SK-N-SH (cell line): ENCODE measurements at regions not wholly inside any gene's neighbourhood (a gene's known extent, or its start where the extent isn't known, plus 50 kb on each side); places are given as distances from the start of the nearest gene placed in this dataset.

ENCODE experiments used
- CTCF ChIA-PET: fragments of 300-600, 350-600 bp; formaldehyde crosslinking; extraction: SDS; loops from one replicate; lab custom pipeline; 2021; lab: Yijun Ruan, JAX
- POLR2A ChIA-PET: fragments of 350-600 bp; sonication (Branson Sonifier 250); formaldehyde crosslinking; extraction: SDS; loops from one replicate; lab custom pipeline; 2020; ENCODE audit warnings: antibody characterized with exemption, inconsistent platforms; lab: Yijun Ruan, JAX
- DNase-seq: peaks from one replicate; pipeline ENCODE4 v3.0.0; 2012
- H2AFZ ChIP-seq: fragments of 200-600 bp; sonication (generic); 2 replicates; pipeline ENCODE4 v1.8.1; 2016; ENCODE audit warnings: antibody characterized with exemption, mild to moderate bottlenecking, low read depth
- H3F3A ChIP-seq: fragments of 200-600 bp; sonication (generic); replicated peaks from 2 replicates; pipeline ENCODE3; 2016; ENCODE audit warnings: antibody characterized with exemption, mild to moderate bottlenecking; ENCODE audit not compliant: insufficient read depth
- H3K27ac ChIP-seq, 2 experiments: fragments of 200-500 bp in 1 of 2; fragments of 200-600 bp in 1 of 2; sonication (Bioruptor generic) in 1 of 2; sonication (generic), shearing (Covaris generic) in 1 of 2; 2 replicates each; pipeline versions ENCODE4 v1.5.1 to v1.6.1; 2014 to 2016; ENCODE audit warnings: low read depth in 2 of 2, inconsistent platforms in 1 of 2, low read length in 1 of 2, mild to moderate bottlenecking in 1 of 2, mixed read lengths in 1 of 2
- H3K27me3 ChIP-seq: fragments of 200-600 bp; sonication (generic), shearing (Covaris generic); 2 replicates; pipeline ENCODE4 v1.6.1; 2016; ENCODE audit warnings: mixed run types; ENCODE audit not compliant: insufficient read depth
- H3K36me3 ChIP-seq, 2 experiments: fragments of 200-500 bp in 1 of 2; fragments of 200-600 bp in 1 of 2; sonication (Bioruptor generic) in 1 of 2; sonication (generic) in 1 of 2; replicated peaks in 1 of 2; 2 replicates each; pipeline versions ENCODE3 to v1.5.1; 2014 to 2016; ENCODE audit warnings: low read length in 1 of 2, mild to moderate bottlenecking in 1 of 2; ENCODE audit not compliant: insufficient read depth in 2 of 2, control insufficient read depth in 1 of 2
- H3K4me1 ChIP-seq, 2 experiments: fragments of 200-500 bp in 1 of 2; fragments of 200-600 bp in 1 of 2; sonication (Bioruptor generic) in 1 of 2; sonication (generic), shearing (Covaris generic) in 1 of 2; 2 replicates each; pipeline versions ENCODE4 v1.5.1 to v1.6.1; 2014 to 2016; ENCODE audit warnings: low read depth in 1 of 2, low read length in 1 of 2, mixed run types in 1 of 2; ENCODE audit not compliant: insufficient read depth in 2 of 2, control insufficient read depth in 1 of 2
- H3K4me2 ChIP-seq: fragments of 200-600 bp; sonication (generic), shearing (Covaris generic); 2 replicates; pipeline ENCODE4 v1.6.1; 2017; ENCODE audit warnings: mixed run types
- H3K4me3 ChIP-seq, 2 experiments: fragments of 200-500 bp in 1 of 2; fragments of 200-600 bp in 1 of 2; sonication (Bioruptor generic) in 1 of 2; sonication (generic), shearing (Covaris generic) in 1 of 2; 2 replicates each; pipeline versions ENCODE4 v1.5.1 to v1.8.1; 2014 to 2016; ENCODE audit warnings: low read depth in 2 of 2, inconsistent platforms in 1 of 2, low read length in 1 of 2, mild to moderate bottlenecking in 1 of 2, mixed read lengths in 1 of 2, moderate library complexity in 1 of 2
- H3K79me2 ChIP-seq: fragments of 200-600 bp; sonication (generic); 2 replicates; pipeline ENCODE4 v1.8.1; 2017; ENCODE audit warnings: mild to moderate bottlenecking; ENCODE audit not compliant: insufficient read depth
- H3K9ac ChIP-seq: fragments of 200-600 bp; sonication (generic); 2 replicates; pipeline ENCODE4 v1.6.1; 2017; ENCODE audit warnings: mixed run types
- H3K9me2 ChIP-seq: fragments of 200-600 bp; sonication (generic); 2 replicates; pipeline ENCODE4 v1.6.1; 2017; ENCODE audit warnings: mixed run types
- H3K9me3 ChIP-seq: fragments of 200-600 bp; sonication (generic); 2 replicates; pipeline ENCODE4 v1.6.1; 2017; ENCODE audit warnings: mixed run types, mild to moderate bottlenecking, moderate library complexity
- H4K20me1 ChIP-seq: fragments of 200-600 bp; sonication (generic); 2 replicates; pipeline ENCODE4 v1.6.1; 2017; ENCODE audit warnings: mild to moderate bottlenecking, mixed run types; ENCODE audit not compliant: insufficient read depth
- CHD2 ChIP-seq: fragments of 150-350 bp; IDR thresholded peaks from 2 replicates; pipeline ENCODE4 v1.6.1; 2018; ENCODE audit warnings: low read length; ENCODE audit not compliant: partially characterized antibody
- ELF1 ChIP-seq: IDR thresholded peaks from 2 replicates; pipeline ENCODE4 v1.4.0; 2012
- EP300 ChIP-seq, 2 experiments: IDR thresholded peaks; 2 replicates each; pipeline versions ENCODE4 v1.4.0 to v1.6.1; 2012; ENCODE audit warnings: borderline replicate concordance in 1 of 2, low read depth in 1 of 2, low read length in 1 of 2
- FOSL2 ChIP-seq: IDR thresholded peaks from 2 replicates; pipeline ENCODE4 v1.4.0; 2012; ENCODE audit warnings: low read depth, mild to moderate bottlenecking, moderate library complexity, borderline replicate concordance
- FOXJ3 ChIP-seq: sonication (generic); formaldehyde crosslinking; IDR thresholded peaks from 2 replicates; pipeline ENCODE4 v1.5.1; 2020; ENCODE audit warnings: mild to moderate bottlenecking, missing genetic modification reagents
- FOXM1 ChIP-seq: IDR thresholded peaks from 2 replicates; pipeline ENCODE4 v1.4.0; 2012; ENCODE audit warnings: low read depth, mild to moderate bottlenecking
- GABPA ChIP-seq: IDR thresholded peaks from 2 replicates; pipeline ENCODE4 v1.4.0; 2012; ENCODE audit warnings: low read depth, mild to moderate bottlenecking
- NRF1 ChIP-seq: IDR thresholded peaks from 2 replicates; pipeline ENCODE4 v1.6.1; 2012; ENCODE audit warnings: low read depth, mild to moderate bottlenecking, low read length
- POLR2AphosphoS5 ChIP-seq: IDR thresholded peaks from 2 replicates; pipeline ENCODE4 v1.6.1; 2012; ENCODE audit warnings: low read depth, low read length
- RAD21 ChIP-seq: IDR thresholded peaks from 2 replicates; pipeline ENCODE4 v1.6.1; 2012; ENCODE audit warnings: mild to moderate bottlenecking, low read length
- SIN3A ChIP-seq: IDR thresholded peaks from 2 replicates; pipeline ENCODE4 v1.6.1; 2012; ENCODE audit warnings: low read depth, mild to moderate bottlenecking, low read length, moderate library complexity, borderline replicate concordance
- SMC3 ChIP-seq: IDR thresholded peaks from 2 replicates; pipeline ENCODE4 v1.6.1; 2012; ENCODE audit warnings: low read depth, low read length, improper control_type of control experiment
- TAF1 ChIP-seq: IDR thresholded peaks from 2 replicates; pipeline ENCODE4 v1.6.1; 2012; ENCODE audit warnings: low read depth, mild to moderate bottlenecking, low read length, moderate library complexity, borderline replicate concordance
- TCF12 ChIP-seq: IDR thresholded peaks from 2 replicates; pipeline ENCODE4 v1.4.0; 2012
- TEAD4 ChIP-seq: IDR thresholded peaks from 2 replicates; pipeline ENCODE4 v1.4.0; 2012; ENCODE audit warnings: mild to moderate bottlenecking, borderline replicate concordance; ENCODE audit not compliant: insufficient read depth
- WGBS: methylation state at CpG from one replicate; pipeline ENCODE4 v1.1.6; 2017; ENCODE audit warnings: low lambda C conversion rate; 5-methylcytosine and 5-hydroxymethylcytosine counted together
- TF ChIP-seq, protein P1 (sequence below): IDR thresholded peaks from 2 replicates; pipeline ENCODE4 v1.4.0; 2012; ENCODE audit warnings: low read depth, borderline replicate concordance
- TF ChIP-seq, protein P2 (sequence below): IDR thresholded peaks from 2 replicates; pipeline ENCODE4; 2012

DNA sequence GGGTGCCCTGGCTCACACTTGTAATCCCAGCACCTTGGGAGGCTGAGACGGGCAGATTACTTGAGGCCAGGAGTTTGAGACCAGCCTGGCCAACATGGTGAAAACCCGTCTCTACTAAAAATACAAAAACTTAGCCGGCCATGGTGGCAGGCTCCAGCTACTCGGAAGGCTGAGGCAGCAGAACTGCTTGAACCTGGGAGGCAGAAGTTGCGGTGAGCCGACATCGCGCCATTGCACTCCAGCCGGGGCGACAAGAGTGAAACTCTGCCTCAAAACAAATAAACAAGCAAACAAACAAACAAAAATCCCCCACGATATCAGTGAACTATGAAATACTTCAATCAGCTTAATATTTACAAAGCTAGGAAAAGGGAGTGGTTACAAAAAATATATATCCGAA lies 382.3 kb upstream of the KCND2 start:
- POLR2A ChIA-PET: no interaction called here
- no peaks in the 10 kb centered on the region; the same call in 1 of the 2 replicates for H3K27me3 ChIP-seq
- no peak overlapping the region for H3K4me3 ChIP-seq
- DNase-seq: no peak
- no peaks in the 10 kb centered on the region for H3K36me3 ChIP-seq
- no peak overlapping the region for H3K4me2 ChIP-seq
- TF ChIP-seq, protein P1, sequence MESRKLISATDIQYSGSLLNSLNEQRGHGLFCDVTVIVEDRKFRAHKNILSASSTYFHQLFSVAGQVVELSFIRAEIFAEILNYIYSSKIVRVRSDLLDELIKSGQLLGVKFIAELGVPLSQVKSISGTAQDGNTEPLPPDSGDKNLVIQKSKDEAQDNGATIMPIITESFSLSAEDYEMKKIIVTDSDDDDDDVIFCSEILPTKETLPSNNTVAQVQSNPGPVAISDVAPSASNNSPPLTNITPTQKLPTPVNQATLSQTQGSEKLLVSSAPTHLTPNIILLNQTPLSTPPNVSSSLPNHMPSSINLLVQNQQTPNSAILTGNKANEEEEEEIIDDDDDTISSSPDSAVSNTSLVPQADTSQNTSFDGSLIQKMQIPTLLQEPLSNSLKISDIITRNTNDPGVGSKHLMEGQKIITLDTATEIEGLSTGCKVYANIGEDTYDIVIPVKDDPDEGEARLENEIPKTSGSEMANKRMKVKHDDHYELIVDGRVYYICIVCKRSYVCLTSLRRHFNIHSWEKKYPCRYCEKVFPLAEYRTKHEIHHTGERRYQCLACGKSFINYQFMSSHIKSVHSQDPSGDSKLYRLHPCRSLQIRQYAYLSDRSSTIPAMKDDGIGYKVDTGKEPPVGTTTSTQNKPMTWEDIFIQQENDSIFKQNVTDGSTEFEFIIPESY: no peak
- TF ChIP-seq RAD21: no peak
- no peak for TF ChIP-seq CHD2
- no peak for TF ChIP-seq POLR2AphosphoS5
- TF ChIP-seq SMC3: no peak
- TF ChIP-seq ELF1: no peak
- TF ChIP-seq SIN3A: no peak
- no peaks in the 10 kb centered on the region; a peak in 1 of 4 replicates for H3K4me1 ChIP-seq
- H3F3A ChIP-seq: no peaks in the 10 kb centered on the region
- 42% methylated on average over 12 of the region's 12 CpGs for WGBS
- no peak overlapping the region for H3K27ac ChIP-seq
- no peak overlapping the region for H2AFZ ChIP-seq
- H4K20me1 ChIP-seq: no peaks in the 10 kb centered on the region
- CTCF ChIA-PET: no interaction called here
- H3K9me2 ChIP-seq: no peaks in the 10 kb centered on the region
- H3K9ac ChIP-seq: no peak overlapping the region
- H3K79me2 ChIP-seq: no peaks in the 10 kb centered on the region
- no peaks in the 10 kb centered on the region for H3K9me3 ChIP-seq

DNA sequence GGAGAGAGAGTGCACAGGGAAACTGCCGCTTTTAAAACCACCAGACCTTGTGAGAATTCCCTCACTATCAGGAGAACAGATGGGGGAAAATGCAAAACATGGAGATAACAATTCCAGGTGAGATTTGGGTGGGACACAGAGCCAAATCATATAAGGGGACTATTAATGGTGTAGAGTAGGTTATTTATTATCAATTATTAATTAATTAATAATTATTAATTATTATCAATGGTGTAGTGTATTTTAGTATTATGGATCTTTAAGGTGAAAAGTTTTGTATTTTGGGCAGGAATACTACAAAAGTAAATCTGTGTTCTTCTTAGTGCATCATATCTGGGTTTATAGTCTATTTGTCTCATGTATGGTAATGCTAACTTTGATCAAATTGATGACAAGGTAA lies 377.7 kb upstream of the KCND2 start:
- Histone ChIP-seq H3K27me3 (no peaks in the 10 kb centered on the region; the same call in 1 of the 2 replicates), H3K9me2 (no peaks in the 10 kb centered on the region), H4K20me1 (no peaks in the 10 kb centered on the region), H3K27ac (no peak overlapping the region), H3K9ac (no peak overlapping the region), H3K79me2 (no peaks in the 10 kb centered on the region), H3K4me2 (no peak overlapping the region), H3K4me1 (no peaks in the 10 kb centered on the region; a peak in 1 of 4 replicates), H3K4me3 (no peak overlapping the region), H2AFZ (no peak overlapping the region), H3F3A (no peaks in the 10 kb centered on the region), H3K9me3 (no peaks in the 10 kb centered on the region), H3K36me3 (no peaks in the 10 kb centered on the region)
- 42% methylated on average over 1 of the region's 1 CpG for WGBS
- no peak for DNase-seq
- TF ChIP-seq GABPA (no peak), FOSL2 (no peak), TCF12 (no peak), TEAD4 (no peak), TAF1 (no peak), EP300 (IDR thresholded peaks at IDR 0.05; ENCODE audit: borderline replicate concordance in 1 of 2, low read depth in 1 of 2, low read length in 1 of 2) (no peak), NRF1 (no peak), RAD21 (no peak), FOXM1 (no peak), FOXJ3 (CRISPR knock-in tag) (no peak)
- TF ChIP-seq, protein P2, sequence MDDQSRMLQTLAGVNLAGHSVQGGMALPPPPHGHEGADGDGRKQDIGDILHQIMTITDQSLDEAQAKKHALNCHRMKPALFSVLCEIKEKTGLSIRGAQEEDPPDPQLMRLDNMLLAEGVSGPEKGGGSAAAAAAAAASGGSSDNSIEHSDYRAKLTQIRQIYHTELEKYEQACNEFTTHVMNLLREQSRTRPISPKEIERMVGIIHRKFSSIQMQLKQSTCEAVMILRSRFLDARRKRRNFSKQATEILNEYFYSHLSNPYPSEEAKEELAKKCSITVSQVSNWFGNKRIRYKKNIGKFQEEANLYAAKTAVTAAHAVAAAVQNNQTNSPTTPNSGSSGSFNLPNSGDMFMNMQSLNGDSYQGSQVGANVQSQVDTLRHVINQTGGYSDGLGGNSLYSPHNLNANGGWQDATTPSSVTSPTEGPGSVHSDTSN: no peak
- ChIA-PET CTCF (no interaction called here), POLR2A (no interaction called here)
